A549 (cell line): ENCODE measurements at regions not wholly inside any gene's neighbourhood (a gene's known extent, or its start where the extent isn't known, plus 50 kb on each side); places are given as distances from the start of the nearest gene placed in this dataset.

ENCODE experiments used
- ATAC-seq, 2 experiments: fragments of 200-7000 bp in 1 of 2; fragments of >200 bp in 1 of 2; cut with Nextera tagmentation in 1 of 2; cut with Tn5 transposase in 1 of 2; 3 replicates each; pipeline versions ENCODE4 v1.8.0 to v1.9.1; 2018 to 2020; ENCODE audit warnings: mild to moderate bottlenecking in 1 of 2, moderate library complexity in 1 of 2
- CTCF ChIA-PET: fragments of 300-600 bp; sonication (Branson Sonifier 250); formaldehyde crosslinking; extraction: SDS; loops from one replicate; lab custom pipeline; 2021; ENCODE audit warnings: antibody characterized with exemption, inconsistent platforms; lab: Yijun Ruan, JAX
- POLR2A ChIA-PET: fragments of 350-600 bp; formaldehyde crosslinking; extraction: SDS; loops from one replicate; lab custom pipeline; 2021; ENCODE audit warnings: antibody characterized with exemption, inconsistent platforms; lab: Yijun Ruan, JAX
- DNase-seq, 2 experiments: peaks; one replicate each; pipeline versions ENCODE4 v3.0.0 to v3.0.0-alpha.2; 2011 to 2016; ENCODE audit warnings: low read depth in 1 of 2, low spot score in 1 of 2
- FAIRE-seq: peaks from 2 replicates; lab custom pipeline; 2011; peaks lifted over from hg19 to GRCh38; lab: Jason Lieb, UNC
- H3K27ac ChIP-seq, 2 experiments: fragments of >200 bp; sonication (Bioruptor Twin); formaldehyde crosslinking; 3 replicates each; pipeline ENCODE4 v1.5.1; 2016 to 2017
- H3K4me1 ChIP-seq: fragments of >200 bp; sonication (Bioruptor Twin); formaldehyde crosslinking; 3 replicates; pipeline ENCODE4 v1.6.1; 2016
- H3K4me2 ChIP-seq: fragments of >200 bp; sonication (Bioruptor Twin); formaldehyde crosslinking; 3 replicates; pipeline ENCODE4 v1.6.1; 2016
- H3K4me3 ChIP-seq: fragments of >200 bp; sonication (Bioruptor Twin); formaldehyde crosslinking; 3 replicates; pipeline ENCODE4 v1.5.1; 2016
- H3K9me3 ChIP-seq: fragments of >200 bp; sonication (Bioruptor Twin); formaldehyde crosslinking; 3 replicates; pipeline ENCODE4 v1.6.1; 2016
- BHLHE40 ChIP-seq: IDR thresholded peaks from 2 replicates; pipeline ENCODE4 v1.6.1; 2012; ENCODE audit warnings: low read depth, low read length, inconsistent platforms
- CBX8 ChIP-seq: fragments of 200-600 bp; sonication (generic); IDR thresholded peaks from 2 replicates; pipeline ENCODE4 v1.6.1; 2016
- CHD2 ChIP-seq: fragments of 150-350 bp; IDR thresholded peaks from 2 replicates; pipeline ENCODE4 v1.6.1; 2014; ENCODE audit warnings: low read length; ENCODE audit not compliant: partially characterized antibody
- EHF ChIP-seq: fragments of 250-450 bp; sonication (Bioruptor Pico); IDR thresholded peaks from 2 replicates; pipeline ENCODE4 v1.5.0; 2020; ENCODE audit warnings: mild to moderate bottlenecking
- EP300 ChIP-seq, 2 experiments: fragments of >200 bp; sonication (Bioruptor Twin); formaldehyde crosslinking; IDR thresholded peaks; 2 replicates in 1 of 2; 3 replicates in 1 of 2; pipeline ENCODE4 v1.6.1; 2016 to 2017
- FOSL2 ChIP-seq, 2 experiments: fragments of 450-650 bp in 1 of 2; fragments of >200 bp in 1 of 2; sonication (Bioruptor Twin) in 1 of 2; formaldehyde crosslinking; IDR thresholded peaks; 2 replicates each; pipeline versions ENCODE4 v1.5.0 to v1.6.1; 2016 to 2020; ENCODE audit warnings: mild to moderate bottlenecking in 1 of 2, moderate library complexity in 1 of 2
- GATA3 ChIP-seq: IDR thresholded peaks from 2 replicates; pipeline ENCODE4 v1.6.1; 2012; ENCODE audit warnings: borderline replicate concordance
- JUN ChIP-seq, 2 experiments: fragments of >200 bp; sonication (Bioruptor Twin); formaldehyde crosslinking; IDR thresholded peaks; 2 replicates in 1 of 2; 3 replicates in 1 of 2; pipeline ENCODE4 v1.6.1; 2016 to 2017
- KDM5A ChIP-seq: fragments of 200-600 bp; sonication (generic); IDR thresholded peaks from 2 replicates; pipeline ENCODE4 v1.6.1; 2016; ENCODE audit warnings: antibody characterized with exemption, mild to moderate bottlenecking
- MAZ ChIP-seq: fragments of 150-350 bp; IDR thresholded peaks from 2 replicates; pipeline ENCODE4 v1.6.1; 2014; ENCODE audit warnings: antibody characterized with exemption, low read depth, low read length, borderline replicate concordance
- MYC ChIP-seq: IDR thresholded peaks from 2 replicates; pipeline ENCODE4 v1.6.1; 2012; ENCODE audit warnings: mild to moderate bottlenecking, inconsistent platforms, low read length, improper control_type of control experiment, borderline replicate concordance
- RARB ChIP-seq: fragments of 250-450 bp; sonication (Bioruptor Pico); IDR thresholded peaks from 2 replicates; pipeline ENCODE4 v1.8.0; 2021; ENCODE audit warnings: mild to moderate bottlenecking, moderate library complexity
- RCOR1 ChIP-seq: fragments of 150-350 bp; IDR thresholded peaks from 2 replicates; pipeline ENCODE4 v1.6.1; 2014; ENCODE audit warnings: antibody characterized with exemption, low read length, low read depth
- RFX5 ChIP-seq: fragments of 450-650 bp; IDR thresholded peaks from 2 replicates; pipeline ENCODE4 v1.7.1; 2014; ENCODE audit warnings: antibody characterized with exemption, mild to moderate bottlenecking, moderate library complexity
- SMC3 ChIP-seq: fragments of >200 bp; sonication (Bioruptor Twin); formaldehyde crosslinking; IDR thresholded peaks from 3 replicates; pipeline ENCODE4 v1.6.1; 2018; ENCODE audit warnings: inconsistent platforms
- SREBF2 ChIP-seq: fragments of 450-650 bp; IDR thresholded peaks from 2 replicates; pipeline ENCODE4 v1.6.1; 2014; ENCODE audit warnings: mild to moderate bottlenecking, moderate library complexity
- TP53 ChIP-seq: fragments of 250-450 bp; sonication (Bioruptor Pico); IDR thresholded peaks from 2 replicates; pipeline ENCODE4 v1.5.0; 2021; ENCODE audit warnings: mild to moderate bottlenecking, moderate library complexity
- ZC3H11A ChIP-seq: fragments of 450-650 bp; IDR thresholded peaks from 2 replicates; pipeline ENCODE4 v1.6.1; 2014; ENCODE audit warnings: antibody characterized with exemption, mild to moderate bottlenecking
- ZFP36 ChIP-seq: fragments of 450-650 bp; IDR thresholded peaks from 2 replicates; pipeline ENCODE4 v1.6.1; 2014; ENCODE audit warnings: borderline replicate concordance; ENCODE audit not compliant: partially characterized antibody
- ZNF302 ChIP-seq: fragments of 250-450 bp; sonication (Bioruptor Pico); IDR thresholded peaks from 2 replicates; pipeline ENCODE4 v1.9.0; 2021; ENCODE audit warnings: inconsistent platforms, mild to moderate bottlenecking, moderate library complexity
- ZSCAN20 ChIP-seq: fragments of 250-450 bp; sonication (Bioruptor Pico); IDR thresholded peaks from 2 replicates; pipeline ENCODE4 v1.8.0; 2022; ENCODE audit warnings: mild to moderate bottlenecking, moderate library complexity
- WGBS: methylation state at CpG from one replicate; pipeline ENCODE4 v1.1.6; 2017; ENCODE audit errors: missing lambda C conversion rate; 5-methylcytosine and 5-hydroxymethylcytosine counted together
- TF ChIP-seq, protein P1 (sequence below): IDR thresholded peaks from 2 replicates; pipeline ENCODE4 v1.6.1; 2012
- TF ChIP-seq, protein P2 (sequence below): fragments of 250-450 bp; sonication (Bioruptor Pico); IDR thresholded peaks from 2 replicates; pipeline ENCODE4 v1.5.0; 2021; ENCODE audit warnings: mild to moderate bottlenecking, moderate library complexity, borderline replicate concordance
- TF ChIP-seq, protein P3 (sequence below): fragments of 250-450 bp; sonication (Bioruptor Pico); IDR thresholded peaks from 2 replicates; pipeline ENCODE4 v1.5.0; 2020; ENCODE audit warnings: low read depth, mild to moderate bottlenecking, moderate library complexity
- TF ChIP-seq, protein P4 (sequence below): fragments of 150-350 bp; IDR thresholded peaks from 2 replicates; pipeline ENCODE4 v1.6.1; 2014; ENCODE audit warnings: low read depth, mild to moderate bottlenecking, low read length
- TF ChIP-seq, protein P5 (sequence below): IDR thresholded peaks from 2 replicates; pipeline ENCODE4 v1.6.1; 2012
- TF ChIP-seq, protein P6 (sequence below): fragments of >200 bp; sonication (Bioruptor Twin); formaldehyde crosslinking; IDR thresholded peaks from 3 replicates; pipeline ENCODE4 v1.5.1; 2016

DNA sequence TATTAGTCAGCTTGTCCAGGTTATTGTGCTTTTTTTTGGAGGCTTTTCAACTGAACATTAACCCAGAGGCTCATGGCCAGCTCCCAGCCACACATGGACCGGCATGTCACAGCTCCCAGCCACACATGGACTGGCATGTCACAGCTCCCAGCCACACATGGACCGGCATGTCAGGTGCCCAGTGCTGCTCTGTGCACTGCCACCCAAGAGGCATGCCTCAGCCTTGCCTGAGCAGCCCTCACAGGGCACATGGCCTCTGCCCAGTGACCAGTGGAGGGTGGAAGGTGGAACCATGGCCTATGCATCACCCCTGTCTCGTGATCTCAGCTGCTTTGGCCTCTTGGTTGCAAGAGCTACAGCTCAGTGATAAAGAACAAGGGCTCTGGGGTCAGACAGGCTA is 119.8 kb downstream of the OAT start:
- no peak for DNase-seq
- ChIA-PET POLR2A (no interaction called here), CTCF (interaction anchor here (0.8 kb wide), 1 partner anchor 56 kb away, joined by 3 read pairs; no protein-coding TSS in a partner anchor)
- ATAC-seq = no peak
- Histone ChIP-seq H3K9me3 (peaks cover 7% of the 10 kb centered on the region; the same call in 2 of the 3 replicates), H3K4me3 (no peak overlapping the region), H3K4me1 (no peaks in the 10 kb centered on the region), H3K27ac (no peak overlapping the region), H3K4me2 (no peak overlapping the region)
- TF ChIP-seq, protein P1, sequence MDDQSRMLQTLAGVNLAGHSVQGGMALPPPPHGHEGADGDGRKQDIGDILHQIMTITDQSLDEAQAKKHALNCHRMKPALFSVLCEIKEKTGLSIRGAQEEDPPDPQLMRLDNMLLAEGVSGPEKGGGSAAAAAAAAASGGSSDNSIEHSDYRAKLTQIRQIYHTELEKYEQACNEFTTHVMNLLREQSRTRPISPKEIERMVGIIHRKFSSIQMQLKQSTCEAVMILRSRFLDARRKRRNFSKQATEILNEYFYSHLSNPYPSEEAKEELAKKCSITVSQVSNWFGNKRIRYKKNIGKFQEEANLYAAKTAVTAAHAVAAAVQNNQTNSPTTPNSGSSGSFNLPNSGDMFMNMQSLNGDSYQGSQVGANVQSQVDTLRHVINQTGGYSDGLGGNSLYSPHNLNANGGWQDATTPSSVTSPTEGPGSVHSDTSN = no peak
- TF ChIP-seq ZSCAN20 (CRISPR knock-in tag) = no peak
- no peak for TF ChIP-seq JUN (IDR thresholded peaks at IDR 0.05)
- no peak for TF ChIP-seq EP300 (IDR thresholded peaks at IDR 0.05)
- no peak for TF ChIP-seq ZC3H11A
- no peak for TF ChIP-seq SMC3
- no peak for TF ChIP-seq CHD2
- no peak for TF ChIP-seq BHLHE40
- TF ChIP-seq, protein P2, sequence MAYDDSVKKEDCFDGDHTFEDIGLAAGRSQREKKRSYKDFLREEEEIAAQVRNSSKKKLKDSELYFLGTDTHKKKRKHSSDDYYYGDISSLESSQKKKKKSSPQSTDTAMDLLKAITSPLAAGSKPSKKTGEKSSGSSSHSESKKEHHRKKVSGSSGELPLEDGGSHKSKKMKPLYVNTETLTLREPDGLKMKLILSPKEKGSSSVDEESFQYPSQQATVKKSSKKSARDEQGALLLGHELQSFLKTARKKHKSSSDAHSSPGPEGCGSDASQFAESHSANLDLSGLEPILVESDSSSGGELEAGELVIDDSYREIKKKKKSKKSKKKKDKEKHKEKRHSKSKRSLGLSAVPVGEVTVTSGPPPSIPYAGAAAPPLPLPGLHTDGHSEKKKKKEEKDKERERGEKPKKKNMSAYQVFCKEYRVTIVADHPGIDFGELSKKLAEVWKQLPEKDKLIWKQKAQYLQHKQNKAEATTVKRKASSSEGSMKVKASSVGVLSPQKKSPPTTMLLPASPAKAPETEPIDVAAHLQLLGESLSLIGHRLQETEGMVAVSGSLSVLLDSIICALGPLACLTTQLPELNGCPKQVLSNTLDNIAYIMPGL (CRISPR knock-in tag) = no peak
- TF ChIP-seq, protein P3, sequence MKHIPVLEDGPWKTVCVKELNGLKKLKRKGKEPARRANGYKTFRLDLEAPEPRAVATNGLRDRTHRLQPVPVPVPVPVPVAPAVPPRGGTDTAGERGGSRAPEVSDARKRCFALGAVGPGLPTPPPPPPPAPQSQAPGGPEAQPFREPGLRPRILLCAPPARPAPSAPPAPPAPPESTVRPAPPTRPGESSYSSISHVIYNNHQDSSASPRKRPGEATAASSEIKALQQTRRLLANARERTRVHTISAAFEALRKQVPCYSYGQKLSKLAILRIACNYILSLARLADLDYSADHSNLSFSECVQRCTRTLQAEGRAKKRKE = no peak
- TF ChIP-seq MYC = no peak
- no peak for TF ChIP-seq ZNF302 (CRISPR knock-in tag)
- TF ChIP-seq MAZ = no peak
- TF ChIP-seq, protein P4, sequence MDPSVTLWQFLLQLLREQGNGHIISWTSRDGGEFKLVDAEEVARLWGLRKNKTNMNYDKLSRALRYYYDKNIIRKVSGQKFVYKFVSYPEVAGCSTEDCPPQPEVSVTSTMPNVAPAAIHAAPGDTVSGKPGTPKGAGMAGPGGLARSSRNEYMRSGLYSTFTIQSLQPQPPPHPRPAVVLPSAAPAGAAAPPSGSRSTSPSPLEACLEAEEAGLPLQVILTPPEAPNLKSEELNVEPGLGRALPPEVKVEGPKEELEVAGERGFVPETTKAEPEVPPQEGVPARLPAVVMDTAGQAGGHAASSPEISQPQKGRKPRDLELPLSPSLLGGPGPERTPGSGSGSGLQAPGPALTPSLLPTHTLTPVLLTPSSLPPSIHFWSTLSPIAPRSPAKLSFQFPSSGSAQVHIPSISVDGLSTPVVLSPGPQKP = no peak
- TF ChIP-seq SREBF2 = no peak
- TF ChIP-seq RARB (CRISPR knock-in tag) = no peak
- TF ChIP-seq ZFP36 = no peak
- no peak for TF ChIP-seq EHF (CRISPR knock-in tag)
- 20% methylated on average over 3 of the region's 3 CpGs for WGBS
- no peak for FAIRE-seq

DNA sequence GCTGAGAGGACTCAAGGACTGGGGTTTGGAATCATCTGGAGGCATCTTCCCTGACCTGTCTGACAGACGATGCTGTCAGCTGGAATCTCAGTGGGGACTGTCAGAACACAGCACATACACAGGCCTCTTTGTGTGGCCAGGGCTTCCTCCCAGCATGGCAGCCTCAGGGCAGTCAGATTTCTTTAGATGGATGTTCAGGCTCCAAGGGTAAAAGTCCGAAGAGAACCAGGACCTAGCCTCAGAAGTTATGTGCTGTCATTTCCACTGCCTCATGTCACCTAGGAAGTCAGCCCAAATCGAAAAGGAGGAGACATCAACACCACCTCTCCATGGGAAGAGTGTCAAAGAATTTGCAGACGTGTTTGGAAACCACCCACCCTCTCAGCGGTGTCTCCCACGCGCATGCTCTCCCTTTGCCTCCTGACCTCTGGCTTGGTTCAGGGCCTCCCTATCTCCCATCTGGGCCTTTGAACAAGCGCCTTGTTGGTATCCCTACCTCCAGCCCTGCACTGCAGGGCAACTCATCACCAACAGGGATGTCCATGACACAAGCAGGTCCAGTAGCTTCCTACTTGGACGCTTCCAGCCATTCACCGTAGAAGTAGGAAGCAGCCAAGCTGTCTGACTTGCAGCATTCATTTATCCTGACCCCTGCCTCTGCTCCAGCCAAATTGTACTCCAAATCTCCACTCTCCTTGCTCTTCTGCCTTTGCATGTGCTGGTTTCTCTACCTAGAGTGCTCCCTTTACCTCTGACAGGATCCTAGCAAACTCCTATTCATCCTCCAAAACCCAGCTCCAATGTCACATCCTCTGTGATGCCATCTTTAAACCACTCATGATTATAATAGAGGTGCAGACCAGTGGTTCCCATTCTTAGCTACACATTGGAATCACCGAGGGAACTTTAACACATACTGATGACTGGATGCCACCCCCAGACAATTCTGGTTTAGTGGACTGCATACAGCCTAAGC is 121.6 kb downstream of the OAT start:
- H3K4me2 ChIP-seq = no peak overlapping the region
- POLR2A ChIA-PET = interaction anchor here (0.7 kb wide), 1 partner anchor 120 kb away, joined by 4 read pairs; no protein-coding TSS in a partner anchor
- 49% methylated on average over 11 of the region's 11 CpGs for WGBS
- no peak overlapping the region for H3K27ac ChIP-seq
- no peaks in the 10 kb centered on the region for H3K4me1 ChIP-seq
- H3K9me3 ChIP-seq = peaks cover 7% of the 10 kb centered on the region; the same call in 2 of the 3 replicates
- H3K4me3 ChIP-seq = no peak overlapping the region
- FAIRE-seq (no peak), ATAC-seq (no peak), DNase-seq (no peak)
- CTCF ChIA-PET = interaction anchor here (0.7 to 1.8 kb wide), 3 partner anchors 8 to 92 kb away, joined by 3 to 7 read pairs (median 4); no protein-coding TSS in a partner anchor
- no peak for TF ChIP-seq RCOR1
- TF ChIP-seq, protein P5, sequence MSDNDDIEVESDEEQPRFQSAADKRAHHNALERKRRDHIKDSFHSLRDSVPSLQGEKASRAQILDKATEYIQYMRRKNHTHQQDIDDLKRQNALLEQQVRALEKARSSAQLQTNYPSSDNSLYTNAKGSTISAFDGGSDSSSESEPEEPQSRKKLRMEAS = no peak
- no peak for TF ChIP-seq RFX5
- no peak for TF ChIP-seq FOSL2 (IDR thresholded peaks at IDR 0.05)
- no peak for TF ChIP-seq FOSL2 (CRISPR knock-in tag; IDR thresholded peaks at IDR 0.05)
- no peak for TF ChIP-seq ZNF302 (CRISPR knock-in tag)
- no peak for TF ChIP-seq ZSCAN20 (CRISPR knock-in tag)
- no peak for TF ChIP-seq GATA3
- TF ChIP-seq JUN (IDR thresholded peaks at IDR 0.05) = no peak
- TF ChIP-seq, protein P3 = no peak
- no peak for TF ChIP-seq CBX8
- TF ChIP-seq TP53 = no peak
- no peak for TF ChIP-seq KDM5A
- TF ChIP-seq, protein P6, sequence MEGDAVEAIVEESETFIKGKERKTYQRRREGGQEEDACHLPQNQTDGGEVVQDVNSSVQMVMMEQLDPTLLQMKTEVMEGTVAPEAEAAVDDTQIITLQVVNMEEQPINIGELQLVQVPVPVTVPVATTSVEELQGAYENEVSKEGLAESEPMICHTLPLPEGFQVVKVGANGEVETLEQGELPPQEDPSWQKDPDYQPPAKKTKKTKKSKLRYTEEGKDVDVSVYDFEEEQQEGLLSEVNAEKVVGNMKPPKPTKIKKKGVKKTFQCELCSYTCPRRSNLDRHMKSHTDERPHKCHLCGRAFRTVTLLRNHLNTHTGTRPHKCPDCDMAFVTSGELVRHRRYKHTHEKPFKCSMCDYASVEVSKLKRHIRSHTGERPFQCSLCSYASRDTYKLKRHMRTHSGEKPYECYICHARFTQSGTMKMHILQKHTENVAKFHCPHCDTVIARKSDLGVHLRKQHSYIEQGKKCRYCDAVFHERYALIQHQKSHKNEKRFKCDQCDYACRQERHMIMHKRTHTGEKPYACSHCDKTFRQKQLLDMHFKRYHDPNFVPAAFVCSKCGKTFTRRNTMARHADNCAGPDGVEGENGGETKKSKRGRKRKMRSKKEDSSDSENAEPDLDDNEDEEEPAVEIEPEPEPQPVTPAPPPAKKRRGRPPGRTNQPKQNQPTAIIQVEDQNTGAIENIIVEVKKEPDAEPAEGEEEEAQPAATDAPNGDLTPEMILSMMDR = no peak
